GM18508 (cell line): ENCODE measurements at regions not wholly inside any gene's neighbourhood (a gene's known extent, or its start where the extent isn't known, plus 50 kb on each side); places are given as distances from the start of the nearest gene placed in this dataset.

Source experiments
- ATAC-seq: cut with Tn5 transposase; IDR thresholded peaks from one replicate; pipeline ENCODE4 v1.9.1; 2021; ENCODE audit warnings: moderate number of reproducible peaks; ENCODE audit not compliant: insufficient read depth, unreplicated experiment

- ATAC-seq = no peak
Measured at GRCh38 chr7:136339464-136339863, 362.3 kb upstream of the MTPN start.

DNA sequence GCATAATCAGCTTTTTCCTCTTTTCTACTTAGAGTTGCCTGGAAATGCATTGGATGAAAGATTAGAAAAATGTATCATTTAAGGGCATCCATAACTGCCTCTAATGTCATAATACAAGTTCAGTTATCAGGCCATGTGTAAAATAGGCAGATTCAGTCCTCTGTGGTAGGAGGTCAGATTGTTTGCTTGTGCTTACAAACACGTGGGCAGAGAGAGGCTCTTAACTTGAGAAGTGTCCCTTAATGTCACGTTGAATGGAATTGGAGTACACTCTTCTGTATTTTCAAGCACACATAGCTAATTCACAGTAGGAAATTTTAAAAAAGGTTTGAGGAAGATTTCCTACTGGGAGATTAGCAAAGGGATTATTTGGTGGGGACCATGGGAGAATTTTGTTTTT is 359.8 kb upstream of the MTPN start:
- ATAC-seq = no peak

DNA sequence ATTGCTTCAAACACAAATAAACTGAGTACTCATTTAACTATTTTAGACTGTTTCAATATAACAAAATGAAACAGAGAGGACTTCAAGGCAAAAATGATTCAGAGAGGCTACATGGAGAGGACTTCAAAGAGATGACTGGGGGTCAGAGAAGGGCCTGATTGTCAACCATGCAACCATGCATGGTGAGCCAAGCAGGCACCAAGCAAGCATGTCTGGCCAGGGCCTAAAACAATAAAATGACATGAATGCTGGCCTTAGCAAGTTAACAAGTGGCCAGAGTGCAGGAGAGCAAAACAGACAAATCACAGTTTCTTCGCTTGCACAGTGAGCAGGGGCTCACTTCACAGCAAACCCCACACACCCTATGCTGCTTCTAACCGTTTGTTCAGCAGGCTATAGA is 356.5 kb upstream of the MTPN start:
- no peak for ATAC-seq

DNA sequence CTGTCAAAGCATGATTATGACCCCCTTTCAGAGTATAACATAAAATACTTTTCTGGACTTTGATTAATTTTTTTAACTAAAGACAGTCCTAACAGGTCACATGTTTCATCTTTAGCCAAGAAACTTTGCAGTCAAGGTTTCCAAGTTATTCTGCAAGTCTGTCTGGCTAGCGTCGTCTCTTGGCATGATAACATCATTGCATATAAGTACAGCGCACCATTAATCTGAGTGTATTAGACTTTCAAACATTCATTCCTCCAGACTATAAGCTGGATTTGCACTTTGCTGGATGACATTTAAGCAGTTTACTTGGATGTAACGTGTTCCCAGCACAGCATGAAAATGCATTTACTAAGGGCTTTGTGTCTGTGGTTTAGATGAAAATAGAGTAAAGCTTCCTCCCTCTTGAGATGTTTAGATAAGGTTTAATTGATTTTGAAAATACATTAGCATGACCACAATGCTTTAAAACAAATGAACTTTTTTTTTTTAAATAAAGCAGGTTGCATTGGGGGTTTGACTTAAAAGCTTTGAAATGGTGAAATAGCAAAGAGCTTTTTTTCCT is 349.0 kb upstream of the MTPN start:
- no peak for ATAC-seq

GRCh38 chr7:136325578-136325977 is 348.4 kb upstream of the MTPN start:
- ATAC-seq = no peak

DNA sequence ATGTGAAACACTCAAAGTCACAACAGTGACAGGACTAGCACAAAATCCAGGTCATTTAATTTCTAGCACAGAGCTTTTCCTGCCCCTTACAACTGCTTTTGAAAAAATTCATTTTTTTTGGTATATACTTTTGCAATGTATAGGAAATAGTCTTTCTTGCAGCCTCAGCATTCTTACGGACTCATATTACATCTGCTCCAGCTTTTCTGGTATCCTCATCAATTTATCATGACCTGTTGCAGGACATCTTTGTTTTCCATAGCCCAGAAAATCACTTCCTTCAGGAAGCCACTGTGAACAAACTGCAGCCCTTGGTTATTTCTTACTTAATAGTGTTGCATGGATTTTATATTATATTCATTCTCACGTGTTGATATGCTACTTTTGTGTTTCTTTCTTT is 347.9 kb upstream of the MTPN start:
- no peak for ATAC-seq

GRCh38 chr7:136324073-136324704 is 347.0 kb upstream of the MTPN start:
- no peak for ATAC-seq

- ATAC-seq = no peak
Measured at GRCh38 chr7:136312592-136312991, 335.4 kb upstream of the MTPN start.

DNA sequence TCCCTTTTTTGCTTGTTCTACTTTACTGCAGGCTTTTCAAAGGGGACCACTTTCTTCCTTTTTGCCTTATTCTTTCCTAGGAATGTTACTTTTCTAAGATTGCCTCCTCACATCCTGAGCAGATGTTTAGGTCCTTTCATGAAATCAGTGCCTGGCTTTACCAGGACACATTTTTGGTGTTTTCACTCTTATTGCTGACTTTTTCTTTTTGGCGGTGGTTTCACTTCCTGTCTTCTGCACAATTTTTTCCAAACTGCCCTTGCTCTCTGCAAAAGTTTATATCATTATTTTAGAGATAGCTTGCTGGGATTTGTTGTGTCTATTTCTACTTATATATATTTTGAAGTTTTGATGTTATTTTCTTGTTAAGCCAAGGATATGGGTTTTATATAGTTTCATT is 332.2 kb upstream of the MTPN start:
- ATAC-seq = no peak

DNA sequence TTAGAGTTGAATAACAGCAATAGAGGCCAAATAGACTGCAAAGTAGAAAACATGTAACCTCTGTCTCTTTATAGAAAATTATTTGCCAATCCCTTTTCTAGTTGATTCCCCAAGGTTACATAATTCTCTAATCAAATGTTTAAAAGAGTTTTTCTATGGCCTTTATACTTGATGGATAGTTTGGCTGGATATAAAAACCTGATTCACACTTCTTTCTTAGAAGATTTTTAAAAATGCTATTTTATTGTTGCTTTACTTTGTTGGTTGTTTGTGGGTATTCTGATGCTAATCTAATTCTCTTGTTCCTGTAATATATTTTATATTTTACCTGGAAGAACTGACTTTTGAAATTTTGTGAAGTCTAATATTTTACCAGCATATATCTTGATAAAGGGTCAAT is 331.1 kb upstream of the MTPN start:
- ATAC-seq = no peak

DNA sequence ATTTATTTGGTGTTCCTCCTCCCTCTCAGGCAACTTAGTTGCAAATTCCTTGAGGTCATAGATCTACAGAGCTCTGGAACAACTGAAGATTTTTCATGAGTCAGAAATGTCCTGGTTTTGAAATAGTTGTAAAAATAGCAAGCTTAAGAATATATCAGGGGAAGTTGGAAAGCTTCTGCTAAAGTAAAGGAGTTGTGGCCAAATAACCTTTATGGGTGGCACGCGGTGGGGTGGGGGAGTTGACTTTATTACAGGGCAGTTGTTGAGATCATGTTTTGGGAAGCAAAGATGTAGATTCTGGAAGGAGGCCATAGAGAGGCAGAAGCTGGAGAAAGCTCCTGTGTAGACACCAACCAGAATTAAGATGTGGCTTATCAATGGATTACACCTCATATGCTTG is 326.0 kb upstream of the MTPN start:
- ATAC-seq = no peak

- ATAC-seq = no peak
Measured at GRCh38 chr7:136302049-136302448, 324.9 kb upstream of the MTPN start.

- no peak for ATAC-seq
Measured at GRCh38 chr7:136294977-136295376, 317.8 kb upstream of the MTPN start.

DNA sequence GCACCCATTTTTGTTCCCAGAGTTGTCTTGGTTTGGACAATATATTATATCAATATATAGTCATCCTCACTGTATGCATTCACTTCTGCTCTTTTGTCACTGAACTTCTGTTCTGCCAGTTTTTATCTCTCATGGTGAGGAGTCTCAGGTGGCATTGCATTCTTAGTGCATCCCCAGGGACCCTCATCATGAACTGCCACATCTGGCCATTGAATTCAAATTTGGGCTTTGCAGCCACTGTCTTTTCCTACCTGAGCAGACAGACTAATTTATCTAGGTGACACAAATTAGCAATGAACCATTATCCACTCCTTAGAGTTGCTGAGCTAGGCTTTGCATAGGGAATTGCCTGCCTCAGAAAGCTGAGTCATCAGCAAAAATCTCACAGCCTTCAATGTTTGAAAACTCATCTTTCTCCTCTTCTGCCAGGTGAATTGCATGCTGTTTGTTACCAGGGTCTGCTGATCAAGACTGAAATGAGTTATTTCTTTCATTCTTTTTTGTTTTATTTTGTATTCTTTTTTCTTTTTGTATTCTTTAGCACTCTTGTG is 316.8 kb upstream of the MTPN start:
- ATAC-seq = no peak

GRCh38 chr7:136293272-136293671 is 316.1 kb upstream of the MTPN start:
- ATAC-seq = peak; percentile 68

GRCh38 chr7:136292365-136292764 is 315.2 kb upstream of the MTPN start:
- ATAC-seq = no peak

DNA sequence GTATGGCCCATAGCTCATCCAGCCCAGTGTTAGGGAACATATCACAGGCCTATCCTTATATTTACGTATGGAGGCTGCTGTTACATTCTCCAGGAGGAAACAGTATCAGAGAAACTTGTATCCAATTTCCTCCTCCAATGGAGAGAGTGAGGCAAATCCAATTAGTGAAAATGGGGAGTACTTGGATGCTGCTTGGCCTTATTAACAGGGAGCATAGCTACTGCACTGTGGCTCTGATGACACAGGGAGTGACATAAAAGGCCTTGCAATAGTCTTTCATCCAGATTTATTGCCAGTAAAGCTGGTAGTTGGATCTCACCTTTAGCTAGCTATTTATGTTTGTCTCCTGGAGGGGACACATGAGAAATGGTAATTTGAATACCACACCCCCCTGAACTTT is 313.2 kb upstream of the MTPN start:
- no peak for ATAC-seq

DNA sequence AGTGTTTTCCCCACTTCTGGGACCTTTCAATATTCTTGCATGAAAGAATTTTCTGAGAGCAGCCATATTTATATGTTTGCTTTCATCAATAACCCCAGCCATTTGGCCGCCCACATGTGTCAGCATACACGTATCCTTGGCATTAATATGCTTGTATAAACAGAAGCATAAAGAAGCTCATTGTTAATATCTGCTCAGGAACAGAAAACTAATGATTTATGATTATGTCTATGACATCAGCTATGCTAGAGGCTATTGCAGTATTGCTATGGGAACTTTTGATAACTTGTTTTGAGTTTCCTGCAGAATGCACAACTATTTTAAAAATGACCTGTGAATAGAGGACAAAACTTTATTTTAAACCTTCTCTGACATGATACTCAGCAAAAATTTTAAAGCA is 300.9 kb upstream of the MTPN start:
- no peak for ATAC-seq

- ATAC-seq = no peak
Measured at GRCh38 chr7:136275794-136276193, 298.6 kb upstream of the MTPN start.

DNA sequence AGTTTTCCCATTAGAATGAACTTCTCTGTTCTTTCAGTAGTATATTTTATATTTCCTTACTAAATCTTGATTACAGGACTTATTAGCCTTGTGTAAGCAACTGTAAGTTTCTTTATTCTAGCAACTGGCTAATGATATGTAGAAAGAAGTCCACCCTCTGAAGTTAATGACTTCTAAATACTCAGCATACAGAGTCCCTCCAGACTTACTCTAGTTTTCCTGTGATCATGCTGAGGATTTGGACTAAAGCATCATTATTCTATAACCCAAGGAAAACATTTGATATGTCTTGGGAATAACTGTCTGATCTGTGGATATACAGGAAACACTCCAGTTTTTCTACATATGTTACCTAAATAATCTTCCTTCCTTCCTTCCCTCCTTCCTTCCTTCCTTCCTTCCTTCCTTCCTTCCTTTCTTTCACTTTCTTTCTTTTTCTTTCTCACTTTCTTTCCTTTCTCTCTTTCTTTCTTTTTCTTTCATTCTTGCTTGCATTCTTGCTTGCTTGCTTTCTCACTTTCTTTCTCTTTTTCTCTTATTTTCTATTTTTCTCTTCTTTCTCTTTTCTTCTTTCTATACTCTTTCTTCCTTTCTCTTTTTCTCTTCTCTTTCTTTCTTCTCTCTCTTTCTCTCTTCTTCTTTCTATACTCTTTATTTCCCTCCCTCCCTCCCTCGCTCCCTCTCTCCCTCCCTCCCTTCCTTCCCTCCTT is 297.6 kb upstream of the MTPN start:
- ATAC-seq = no peak

DNA sequence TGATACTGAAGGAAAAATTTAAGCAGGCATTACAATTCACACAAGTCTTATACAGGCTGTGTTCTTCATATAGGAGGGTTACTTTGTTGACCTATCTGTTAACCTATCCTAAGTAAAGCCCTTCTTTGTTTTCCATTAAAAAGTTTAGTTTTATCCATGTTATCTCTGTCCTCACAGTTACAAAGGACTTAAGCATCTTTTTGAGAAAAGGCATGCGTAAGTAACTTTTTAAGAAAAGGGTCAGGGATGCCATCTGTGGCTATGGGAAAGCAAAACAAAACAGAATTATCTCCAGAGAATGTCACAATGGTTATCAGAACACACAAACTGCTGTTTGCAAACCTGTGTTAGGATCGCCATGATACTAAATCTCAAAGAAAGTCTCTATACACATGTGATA is 295.8 kb upstream of the MTPN start:
- no peak for ATAC-seq

- ATAC-seq = no peak
Measured at GRCh38 chr7:136267822-136268221, 290.7 kb upstream of the MTPN start.
